ENCODE measurements at regions not wholly inside any gene's neighbourhood (a gene's known extent, or its start where the extent isn't known, plus 50 kb on each side); places are given as distances from the start of the nearest gene placed in this dataset.

GRCh38 chr1:181909010-181909409 lies 152.5 kb downstream of the ZNF648 start:
- TF ChIP-seq POLR2A (IDR thresholded peaks at IDR 0.05; ENCODE audit: low read length) = no peak
- TF ChIP-seq GATA1 (IDR thresholded peaks at IDR 0.05; ENCODE audit: low read depth, low read length) = no peak

Measured in erythroblast (primary cell).